DND-41 (cell line): ENCODE measurements at regions not wholly inside any gene's neighbourhood (a gene's known extent, or its start where the extent isn't known, plus 50 kb on each side); places are given as distances from the start of the nearest gene placed in this dataset.

Experiments used
- EZH2 ChIP-seq: IDR thresholded peaks from 3 replicates; pipeline ENCODE4 v1.6.1; 2012; ENCODE audit warnings: borderline replicate concordance, low read depth, mild to moderate bottlenecking, moderate library complexity, low read length, inconsistent platforms; ENCODE audit not compliant: severe bottlenecking
- TF ChIP-seq, protein P1 (sequence below): IDR thresholded peaks from 2 replicates; pipeline ENCODE4 v1.5.1; 2012; ENCODE audit warnings: borderline replicate concordance, low read length, moderate library complexity, mild to moderate bottlenecking; ENCODE audit not compliant: poor library complexity, severe bottlenecking; ENCODE audit errors: extremely low read depth

DNA sequence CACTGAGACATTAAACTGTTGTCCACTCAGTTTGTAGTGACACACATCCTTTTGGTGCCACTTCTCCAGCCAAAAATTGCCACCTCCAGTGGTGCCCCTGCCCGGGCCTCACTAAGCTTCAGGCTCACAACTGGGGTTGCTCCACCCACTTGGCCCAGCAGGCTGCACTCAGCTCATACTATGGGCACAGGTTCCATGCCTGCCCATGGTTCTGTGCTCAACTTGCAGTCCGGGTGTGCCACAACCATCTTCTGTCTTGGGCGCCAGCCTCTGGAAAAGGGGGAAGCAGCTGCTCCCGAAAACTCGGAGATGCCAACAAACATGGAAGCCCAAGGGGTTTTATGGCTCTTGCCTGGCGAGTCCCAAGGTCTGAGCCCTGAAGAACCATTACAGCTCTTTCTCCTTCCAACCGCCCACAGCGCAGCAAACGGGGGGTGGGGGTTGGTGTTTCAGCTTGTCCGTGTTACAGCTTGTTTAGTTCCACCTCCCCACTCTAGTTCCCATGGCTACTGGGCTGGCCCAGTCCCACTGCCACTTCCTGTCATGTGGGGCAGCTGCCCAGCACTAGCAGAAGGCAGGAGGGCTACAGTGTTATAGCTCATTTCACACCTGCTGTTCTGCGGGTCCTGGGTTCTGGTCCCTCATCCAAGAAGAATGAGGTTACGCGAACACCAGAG is 998.3 kb downstream of the SLC16A7 start:
- TF ChIP-seq, protein P1, sequence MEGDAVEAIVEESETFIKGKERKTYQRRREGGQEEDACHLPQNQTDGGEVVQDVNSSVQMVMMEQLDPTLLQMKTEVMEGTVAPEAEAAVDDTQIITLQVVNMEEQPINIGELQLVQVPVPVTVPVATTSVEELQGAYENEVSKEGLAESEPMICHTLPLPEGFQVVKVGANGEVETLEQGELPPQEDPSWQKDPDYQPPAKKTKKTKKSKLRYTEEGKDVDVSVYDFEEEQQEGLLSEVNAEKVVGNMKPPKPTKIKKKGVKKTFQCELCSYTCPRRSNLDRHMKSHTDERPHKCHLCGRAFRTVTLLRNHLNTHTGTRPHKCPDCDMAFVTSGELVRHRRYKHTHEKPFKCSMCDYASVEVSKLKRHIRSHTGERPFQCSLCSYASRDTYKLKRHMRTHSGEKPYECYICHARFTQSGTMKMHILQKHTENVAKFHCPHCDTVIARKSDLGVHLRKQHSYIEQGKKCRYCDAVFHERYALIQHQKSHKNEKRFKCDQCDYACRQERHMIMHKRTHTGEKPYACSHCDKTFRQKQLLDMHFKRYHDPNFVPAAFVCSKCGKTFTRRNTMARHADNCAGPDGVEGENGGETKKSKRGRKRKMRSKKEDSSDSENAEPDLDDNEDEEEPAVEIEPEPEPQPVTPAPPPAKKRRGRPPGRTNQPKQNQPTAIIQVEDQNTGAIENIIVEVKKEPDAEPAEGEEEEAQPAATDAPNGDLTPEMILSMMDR: no peak
- TF ChIP-seq EZH2: no peak
